ENCODE measurements at regions not wholly inside any gene's neighbourhood (a gene's known extent, or its start where the extent isn't known, plus 50 kb on each side); places are given as distances from the start of the nearest gene placed in this dataset.

GRCh38 chr5:159456261-159456660 is 126.0 kb upstream of the IL12B start:
- TF ChIP-seq CTCF (IDR thresholded peaks at IDR 0.05; ENCODE audit: low read depth, low read length) (no peak), MAX (IDR thresholded peaks at IDR 0.05; ENCODE audit: low read depth, low read length) (no peak), POLR2A (IDR thresholded peaks at IDR 0.05; ENCODE audit: extremely low read depth, insufficient read length) (no peak)
